HCT116 (cell line): ENCODE measurements at regions not wholly inside any gene's neighbourhood (a gene's known extent, or its start where the extent isn't known, plus 50 kb on each side); places are given as distances from the start of the nearest gene placed in this dataset.

Experiments
- CTCF ChIP-seq, 3 experiments: fragments of 200-600 bp in 1 of 3; sonication (generic) in 1 of 3; IDR thresholded peaks in 2 of 3; conservative IDR thresholded peaks in 1 of 3; 2 replicates each; pipeline ENCODE4 v1.5.1; 2012 to 2017; ENCODE audit warnings: low read depth in 2 of 3, low read length in 2 of 3, antibody characterized with exemption in 1 of 3, borderline replicate concordance in 1 of 3, control low read depth in 1 of 3, mild to moderate bottlenecking in 1 of 3, mixed read lengths in 1 of 3, mixed run types in 1 of 3, moderate library complexity in 1 of 3; ENCODE audit not compliant: insufficient read depth in 1 of 3
- EZH2 ChIP-seq: fragments of 200-600 bp; sonication (generic); IDR thresholded peaks from 2 replicates; pipeline ENCODE4 v1.6.1; 2017; ENCODE audit warnings: antibody characterized with exemption, mixed run types
- POLR2A ChIP-seq: IDR thresholded peaks from 2 replicates; pipeline ENCODE4 v1.7.0; 2011; ENCODE audit warnings: borderline replicate concordance; ENCODE audit not compliant: insufficient read depth, insufficient read length; ENCODE audit errors: extremely low read depth
- POLR2AphosphoS5 ChIP-seq: IDR thresholded peaks from 2 replicates; pipeline ENCODE4 v1.6.1; 2011; ENCODE audit warnings: mild to moderate bottlenecking, low read depth, low read length, moderate library complexity
- TF ChIP-seq, protein P1 (sequence below): IDR thresholded peaks from 2 replicates; pipeline ENCODE4 v1.6.1; 2012
- TF ChIP-seq, protein P2 (sequence below): IDR thresholded peaks from 2 replicates; pipeline ENCODE4 v1.6.1; 2011; ENCODE audit warnings: mild to moderate bottlenecking, low read length, moderate library complexity; ENCODE audit not compliant: insufficient replicate concordance; ENCODE audit errors: extremely low read depth

DNA sequence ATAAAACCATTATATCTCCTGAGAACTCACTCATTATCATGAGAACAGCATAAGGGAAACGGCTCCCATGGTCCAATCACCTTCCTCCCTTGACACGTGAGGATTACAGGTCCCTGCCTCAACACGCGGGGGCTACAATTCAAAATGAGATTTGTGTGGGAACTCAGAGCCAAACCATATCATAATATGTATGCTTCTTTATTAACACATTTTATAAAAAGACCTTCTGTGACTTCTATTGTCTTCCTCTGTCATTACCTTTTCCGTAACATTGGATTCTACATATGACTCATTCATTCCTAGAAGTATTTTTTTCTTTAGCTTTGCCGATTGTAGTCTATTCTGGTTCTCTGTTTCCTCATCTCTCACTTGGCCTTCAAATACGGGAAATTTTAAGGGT, 267.2 kb upstream of the ROBO1 start:
- TF ChIP-seq, protein P1, sequence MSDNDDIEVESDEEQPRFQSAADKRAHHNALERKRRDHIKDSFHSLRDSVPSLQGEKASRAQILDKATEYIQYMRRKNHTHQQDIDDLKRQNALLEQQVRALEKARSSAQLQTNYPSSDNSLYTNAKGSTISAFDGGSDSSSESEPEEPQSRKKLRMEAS: no peak
- TF ChIP-seq POLR2AphosphoS5 (no peak), POLR2A (no peak), CTCF (IDR thresholded peaks at IDR 0.05 in 2 of 3, conservative IDR thresholded peaks at IDR 0.05 in 1 of 3; ENCODE audit: borderline replicate concordance in 1 of 3, insufficient read depth in 1 of 3, low read depth in 2 of 3, low read length in 2 of 3) (no peak), EZH2 (no peak)
- TF ChIP-seq, protein P2, sequence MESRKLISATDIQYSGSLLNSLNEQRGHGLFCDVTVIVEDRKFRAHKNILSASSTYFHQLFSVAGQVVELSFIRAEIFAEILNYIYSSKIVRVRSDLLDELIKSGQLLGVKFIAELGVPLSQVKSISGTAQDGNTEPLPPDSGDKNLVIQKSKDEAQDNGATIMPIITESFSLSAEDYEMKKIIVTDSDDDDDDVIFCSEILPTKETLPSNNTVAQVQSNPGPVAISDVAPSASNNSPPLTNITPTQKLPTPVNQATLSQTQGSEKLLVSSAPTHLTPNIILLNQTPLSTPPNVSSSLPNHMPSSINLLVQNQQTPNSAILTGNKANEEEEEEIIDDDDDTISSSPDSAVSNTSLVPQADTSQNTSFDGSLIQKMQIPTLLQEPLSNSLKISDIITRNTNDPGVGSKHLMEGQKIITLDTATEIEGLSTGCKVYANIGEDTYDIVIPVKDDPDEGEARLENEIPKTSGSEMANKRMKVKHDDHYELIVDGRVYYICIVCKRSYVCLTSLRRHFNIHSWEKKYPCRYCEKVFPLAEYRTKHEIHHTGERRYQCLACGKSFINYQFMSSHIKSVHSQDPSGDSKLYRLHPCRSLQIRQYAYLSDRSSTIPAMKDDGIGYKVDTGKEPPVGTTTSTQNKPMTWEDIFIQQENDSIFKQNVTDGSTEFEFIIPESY: no peak
